Suprapubic skin (tissue), 3 donors: ENCODE measurements at regions not wholly inside any gene's neighbourhood (a gene's known extent, or its start where the extent isn't known, plus 50 kb on each side); places are given as distances from the start of the nearest gene placed in this dataset.

ENCODE experiments used
- POLR2AphosphoS5 ChIP-seq, 3 donors: sonication (generic); formaldehyde crosslinking; IDR thresholded peaks; one replicate each; pipeline ENCODE4 v1.6.1; 2017; ENCODE audit warnings: antibody characterized with exemption in 3 of 3
- TF ChIP-seq, protein P1 (sequence below), 2 donors: fragments of 200-600 bp in 1 of 2; fragments of 450-650 bp in 1 of 2; sonication (generic) in 1 of 2; IDR thresholded peaks; one replicate each; pipeline ENCODE4 v1.5.1; 2016 to 2019; ENCODE audit warnings: antibody characterized with exemption in 2 of 2, mild to moderate bottlenecking in 1 of 2, moderate library complexity in 1 of 2

DNA sequence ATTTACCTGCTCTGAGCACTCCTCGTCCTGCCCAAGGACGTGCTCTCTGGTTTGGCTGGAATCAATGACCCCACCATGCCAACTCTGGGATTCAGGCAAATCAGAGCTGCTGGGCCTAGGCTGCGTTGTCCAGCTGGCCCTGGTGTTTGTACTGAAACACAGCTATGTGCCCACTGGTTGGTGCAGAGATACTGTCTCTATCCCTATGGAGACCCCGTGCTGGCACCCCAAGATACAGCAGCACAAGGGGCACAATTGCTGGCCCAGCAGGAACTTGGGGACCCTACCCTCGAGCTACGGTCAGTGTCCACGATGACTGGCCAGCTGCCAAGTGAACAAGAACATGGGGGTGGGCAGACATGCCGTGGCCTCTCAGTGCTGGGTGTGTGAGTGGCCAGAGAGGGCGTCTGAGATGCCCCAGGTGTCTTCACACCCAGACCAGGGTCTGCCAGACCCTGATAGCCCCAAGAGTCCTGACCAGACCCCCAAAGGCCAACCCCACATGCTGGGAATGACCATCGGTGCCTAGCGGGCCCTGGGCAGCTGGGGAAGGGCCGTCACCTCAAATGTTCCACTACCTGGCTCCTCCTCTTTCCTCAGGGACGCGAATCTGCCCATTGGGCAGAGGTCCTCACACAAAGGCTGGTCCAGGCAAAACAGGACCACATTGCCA lies 79.3 kb upstream of the ZNF479 start:
- TF ChIP-seq, protein P1, sequence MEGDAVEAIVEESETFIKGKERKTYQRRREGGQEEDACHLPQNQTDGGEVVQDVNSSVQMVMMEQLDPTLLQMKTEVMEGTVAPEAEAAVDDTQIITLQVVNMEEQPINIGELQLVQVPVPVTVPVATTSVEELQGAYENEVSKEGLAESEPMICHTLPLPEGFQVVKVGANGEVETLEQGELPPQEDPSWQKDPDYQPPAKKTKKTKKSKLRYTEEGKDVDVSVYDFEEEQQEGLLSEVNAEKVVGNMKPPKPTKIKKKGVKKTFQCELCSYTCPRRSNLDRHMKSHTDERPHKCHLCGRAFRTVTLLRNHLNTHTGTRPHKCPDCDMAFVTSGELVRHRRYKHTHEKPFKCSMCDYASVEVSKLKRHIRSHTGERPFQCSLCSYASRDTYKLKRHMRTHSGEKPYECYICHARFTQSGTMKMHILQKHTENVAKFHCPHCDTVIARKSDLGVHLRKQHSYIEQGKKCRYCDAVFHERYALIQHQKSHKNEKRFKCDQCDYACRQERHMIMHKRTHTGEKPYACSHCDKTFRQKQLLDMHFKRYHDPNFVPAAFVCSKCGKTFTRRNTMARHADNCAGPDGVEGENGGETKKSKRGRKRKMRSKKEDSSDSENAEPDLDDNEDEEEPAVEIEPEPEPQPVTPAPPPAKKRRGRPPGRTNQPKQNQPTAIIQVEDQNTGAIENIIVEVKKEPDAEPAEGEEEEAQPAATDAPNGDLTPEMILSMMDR (IDR thresholded peaks at IDR 0.05): no peak
- TF ChIP-seq POLR2AphosphoS5 (IDR thresholded peaks at IDR 0.05): no peak
